ENCODE measurements at regions not wholly inside any gene's neighbourhood (a gene's known extent, or its start where the extent isn't known, plus 50 kb on each side); places are given as distances from the start of the nearest gene placed in this dataset.

DNA sequence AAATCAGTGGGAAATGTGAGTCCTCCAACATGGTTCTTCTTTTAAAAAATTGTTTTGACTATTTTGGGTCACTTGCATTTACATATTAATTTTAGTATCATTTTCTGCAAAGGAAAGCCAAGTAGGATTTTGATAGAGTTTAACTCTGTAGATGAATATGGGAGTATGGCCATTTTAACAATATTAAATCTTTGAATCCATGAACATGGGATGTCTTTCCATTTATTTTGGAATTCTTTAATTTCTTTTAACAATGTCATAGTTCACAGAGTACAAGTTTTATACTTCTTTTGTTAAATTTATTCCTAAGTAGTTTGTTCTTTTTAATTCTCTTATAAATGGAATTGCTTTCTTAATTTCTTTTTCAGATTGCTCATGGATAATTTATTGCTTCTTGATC is 56.5 kb upstream of the ARMC2 start:
- TF ChIP-seq POLR2A (IDR thresholded peaks at IDR 0.05) (no peak), CTCF (IDR thresholded peaks at IDR 0.05) (no peak), POLR2AphosphoS5 (IDR thresholded peaks at IDR 0.05) (no peak)
